HCT116 (cell line): ENCODE measurements at regions not wholly inside any gene's neighbourhood (a gene's known extent, or its start where the extent isn't known, plus 50 kb on each side); places are given as distances from the start of the nearest gene placed in this dataset.

Experiments
- ATAC-seq: fragments of 200-7000 bp; cut with Tn5 transposase; 2 replicates; pipeline ENCODE4 v1.9.1; 2020; ENCODE audit warnings: mild to moderate bottlenecking, moderate library complexity
- BruUV-seq: library from RNA; stranded (reverse); fragments of 400-500 nt; replicated peaks from 2 replicates; lab custom pipeline; 2021; lab: Mats Ljungman, UMichigan
- CTCF ChIA-PET: fragments of 300-600 bp; sonication (Branson Sonifier 250); formaldehyde crosslinking; loops from one replicate; lab custom pipeline; 2021; ENCODE audit warnings: antibody characterized with exemption; lab: Charles Lee
- POLR2A ChIA-PET: fragments of 300-600, 350-600 bp; sonication (Branson Sonifier 250); formaldehyde crosslinking; loops from one replicate; lab custom pipeline; 2021; ENCODE audit warnings: antibody characterized with exemption; lab: Charles Lee
- RAD21 ChIA-PET, 2 experiments: fragments of 300-600 bp; sonication (Branson Sonifier 250); formaldehyde crosslinking; loops; one replicate each; lab custom pipeline; 2023; ENCODE audit warnings: low total read pairs in 2 of 2; ENCODE audit not compliant: uncharacterized antibody in 2 of 2, unreplicated experiment in 2 of 2, low non-redundant PET in 1 of 2; lab: Charles Lee
- DNase-seq: peaks from one replicate; pipeline ENCODE4 v3.0.0-alpha.2; 2010; ENCODE audit warnings: low read depth, low spot score
- H2AFZ ChIP-seq: fragments of 200-600 bp; shearing (Covaris generic), sonication (generic); 2 replicates; pipeline ENCODE4 v1.6.1; 2017; ENCODE audit warnings: low read depth, mixed run types, mixed read lengths, antibody characterized with exemption, low read length; ENCODE audit not compliant: poor library complexity, severe bottlenecking
- H3K27ac ChIP-seq: 2 replicates; pipeline ENCODE4 v1.5.1; 2012; ENCODE audit warnings: low read depth, low read length
- H3K27me3 ChIP-seq: fragments of 200-600 bp; sonication (generic); 2 replicates; pipeline ENCODE4 v1.6.1; 2016; ENCODE audit warnings: mixed run types, low read length, mixed read lengths; ENCODE audit not compliant: insufficient read depth
- H3K36me3 ChIP-seq, 2 experiments: fragments of 200-500 bp in 1 of 2; fragments of 200-600 bp in 1 of 2; sonication (Bioruptor generic) in 1 of 2; sonication (generic) in 1 of 2; 2 replicates each; pipeline versions ENCODE4 v1.5.1 to v1.6.1; 2014 to 2016; ENCODE audit warnings: low read length in 2 of 2, inconsistent platforms in 1 of 2, mixed read lengths in 1 of 2, mixed run types in 1 of 2; ENCODE audit not compliant: insufficient read depth in 2 of 2, control insufficient read depth in 1 of 2
- H3K4me1 ChIP-seq, 2 experiments: fragments of 200-600 bp in 1 of 2; sonication (generic) in 1 of 2; 2 replicates each; pipeline versions ENCODE4 v1.5.1 to v1.6.1; 2012 to 2017; ENCODE audit warnings: low read length in 2 of 2, inconsistent platforms in 1 of 2, mild to moderate bottlenecking in 1 of 2, mixed read lengths in 1 of 2, mixed run types in 1 of 2, moderate library complexity in 1 of 2; ENCODE audit not compliant: insufficient read depth in 2 of 2, control insufficient read depth in 1 of 2
- H3K4me2 ChIP-seq: fragments of 200-600 bp; sonication (generic); 2 replicates; pipeline ENCODE4 v1.6.1; 2017; ENCODE audit warnings: mixed run types, low read length, mixed read lengths
- H3K4me3 ChIP-seq, 2 experiments: fragments of 200-600 bp in 1 of 2; sonication (generic) in 1 of 2; replicated peaks in 1 of 2; 2 replicates each; pipeline ENCODE4 v1.5.1; 2011 to 2016; ENCODE audit warnings: low read length in 2 of 2, control low read depth in 1 of 2, low read depth in 1 of 2, mild to moderate bottlenecking in 1 of 2, mixed read lengths in 1 of 2, mixed run types in 1 of 2
- H3K79me2 ChIP-seq: fragments of 200-600 bp; sonication (generic); 2 replicates; pipeline ENCODE4 v1.6.1; 2017; ENCODE audit warnings: mild to moderate bottlenecking, mixed run types, low read length, moderate library complexity, mixed read lengths; ENCODE audit not compliant: insufficient read depth
- H3K9ac ChIP-seq: fragments of 200-600 bp; sonication (generic); 2 replicates; pipeline ENCODE4 v1.6.1; 2016; ENCODE audit warnings: low read length, mixed read lengths
- H3K9me2 ChIP-seq: fragments of 200-600 bp; sonication (generic), shearing (Covaris generic); 2 replicates; pipeline ENCODE4 v1.6.1; 2017; ENCODE audit warnings: mixed run types, mild to moderate bottlenecking, moderate library complexity; ENCODE audit not compliant: insufficient read depth
- H3K9me3 ChIP-seq, 2 experiments: fragments of 200-500 bp in 1 of 2; fragments of 200-600 bp in 1 of 2; sonication (Bioruptor generic) in 1 of 2; sonication (generic) in 1 of 2; 2 replicates each; pipeline ENCODE4 v1.6.1; 2014 to 2017; ENCODE audit warnings: low read length in 2 of 2, mixed read lengths in 2 of 2, inconsistent platforms in 1 of 2, low read depth in 1 of 2, mild to moderate bottlenecking in 1 of 2, mixed run types in 1 of 2, moderate library complexity in 1 of 2; ENCODE audit not compliant: control insufficient read depth in 1 of 2, insufficient read depth in 1 of 2
- H4K20me1 ChIP-seq: fragments of 200-600 bp; sonication (generic), shearing (Covaris generic); 2 replicates; pipeline ENCODE4 v1.6.1; 2017; ENCODE audit warnings: mixed run types, mild to moderate bottlenecking, moderate library complexity; ENCODE audit not compliant: insufficient read depth
- ATF3 ChIP-seq: IDR thresholded peaks from 2 replicates; pipeline ENCODE4 v1.6.1; 2012
- CEBPB ChIP-seq: IDR thresholded peaks from 2 replicates; pipeline ENCODE4 v1.6.1; 2012; ENCODE audit warnings: low read depth
- CTCF ChIP-seq, 3 experiments: fragments of 200-600 bp in 1 of 3; sonication (generic) in 1 of 3; IDR thresholded peaks in 2 of 3; conservative IDR thresholded peaks in 1 of 3; 2 replicates each; pipeline ENCODE4 v1.5.1; 2012 to 2017; ENCODE audit warnings: low read depth in 2 of 3, low read length in 2 of 3, antibody characterized with exemption in 1 of 3, borderline replicate concordance in 1 of 3, control low read depth in 1 of 3, mild to moderate bottlenecking in 1 of 3, mixed read lengths in 1 of 3, mixed run types in 1 of 3, moderate library complexity in 1 of 3; ENCODE audit not compliant: insufficient read depth in 1 of 3
- EGR1 ChIP-seq: IDR thresholded peaks from 2 replicates; pipeline ENCODE4 v1.6.1; 2012; ENCODE audit warnings: low read depth
- ELF1 ChIP-seq: IDR thresholded peaks from 2 replicates; pipeline ENCODE4 v1.6.1; 2012; ENCODE audit warnings: low read depth, borderline replicate concordance
- EZH2phosphoT487 ChIP-seq: fragments of 200-600 bp; IDR thresholded peaks from 2 replicates; pipeline ENCODE4 v1.6.1; 2018; ENCODE audit warnings: antibody characterized with exemption, borderline replicate concordance
- FOSL1 ChIP-seq: IDR thresholded peaks from 2 replicates; pipeline ENCODE4 v1.6.1; 2012; ENCODE audit warnings: low read depth
- POLR2A ChIP-seq: IDR thresholded peaks from 2 replicates; pipeline ENCODE4 v1.7.0; 2011; ENCODE audit warnings: borderline replicate concordance; ENCODE audit not compliant: insufficient read depth, insufficient read length; ENCODE audit errors: extremely low read depth
- POLR2AphosphoS5 ChIP-seq: IDR thresholded peaks from 2 replicates; pipeline ENCODE4 v1.6.1; 2011; ENCODE audit warnings: mild to moderate bottlenecking, low read depth, low read length, moderate library complexity
- TCF7L2 ChIP-seq: IDR thresholded peaks from 2 replicates; pipeline ENCODE4 v1.7.0; 2011; ENCODE audit warnings: borderline replicate concordance, inconsistent platforms; ENCODE audit not compliant: insufficient read depth, insufficient read length; ENCODE audit errors: extremely low read depth
- YY1 ChIP-seq: IDR thresholded peaks from 2 replicates; pipeline ENCODE4 v1.6.1; 2011; ENCODE audit warnings: low read length, low read depth, moderate library complexity, mild to moderate bottlenecking; ENCODE audit not compliant: insufficient replicate concordance; ENCODE audit errors: extremely low read depth
- ZBTB33 ChIP-seq: IDR thresholded peaks from 2 replicates; pipeline ENCODE4 v1.6.1; 2011; ENCODE audit warnings: mild to moderate bottlenecking, low read length, moderate library complexity; ENCODE audit not compliant: insufficient replicate concordance; ENCODE audit errors: extremely low read depth
- ZFX ChIP-seq: fragments of 450-650 bp; IDR thresholded peaks from 2 replicates; pipeline ENCODE4 v1.6.1; 2017
- intact Hi-C: fragments of 100-400 bp; cut with micrococcal nuclease; formaldehyde crosslinking; loops from 2 replicates; pipeline ENCODE4 v1.10.0; 2022

- no peak for TF ChIP-seq CTCF (IDR thresholded peaks at IDR 0.05 in 2 of 3, conservative IDR thresholded peaks at IDR 0.05 in 1 of 3; ENCODE audit: borderline replicate concordance in 1 of 3, insufficient read depth in 1 of 3, low read depth in 2 of 3, low read length in 2 of 3)
- TF ChIP-seq EZH2phosphoT487: no peak
These were observed 127.2 kb upstream of the IQSEC1 start (continued) for GRCh38 chr3:13200465-13200864.

GRCh38 chr3:13199899-13200451 is 126.7 kb upstream of the IQSEC1 start:
- no peaks in the 10 kb centered on the region for H3K4me1 ChIP-seq
- no peaks in the 10 kb centered on the region for H3K9me3 ChIP-seq
- H2AFZ ChIP-seq: no peak overlapping the region
- no peaks in the 10 kb centered on the region for H3K9me2 ChIP-seq
- ChIA-PET RAD21 (no interaction called here), CTCF (no interaction called here), POLR2A (no interaction called here)
- H3K4me2 ChIP-seq: no peak overlapping the region
- no peaks in the 10 kb centered on the region for H3K79me2 ChIP-seq
- H3K27ac ChIP-seq: no peak overlapping the region
- TF ChIP-seq ZFX (no peak), EZH2phosphoT487 (no peak), ATF3 (no peak), FOSL1 (no peak), POLR2AphosphoS5 (no peak), YY1 (no peak), ELF1 (no peak), ZBTB33 (no peak), TCF7L2 (no peak), CEBPB (no peak), EGR1 (no peak), POLR2A (no peak)
- no peak for ATAC-seq
- intact Hi-C loops: no loop called here
- H3K9ac ChIP-seq: no peak overlapping the region
- no TSS peak for BruUV-seq
- H4K20me1 ChIP-seq: no peaks in the 10 kb centered on the region
- H3K36me3 ChIP-seq: no peaks in the 10 kb centered on the region
- no peaks in the 10 kb centered on the region for H3K27me3 ChIP-seq
- H3K4me3 ChIP-seq: no peak overlapping the region
- no peak for DNase-seq
